GM23338 (cell line): ENCODE measurements at regions not wholly inside any gene's neighbourhood (a gene's known extent, or its start where the extent isn't known, plus 50 kb on each side); places are given as distances from the start of the nearest gene placed in this dataset.

ENCODE experiments used
- ATAC-seq: fragments of 200-7000 bp; cut with Tn5 transposase; 3 replicates; pipeline ENCODE4 v1.9.1; 2020
- DNase-seq: peaks from one replicate; pipeline ENCODE4 v3.0.0-alpha.2; 2015; ENCODE audit warnings: low spot score
- H2AFZ ChIP-seq: fragments of 200-600 bp; sonication (generic); 2 replicates; pipeline ENCODE4 v1.8.0; 2016; ENCODE audit warnings: antibody characterized with exemption, mild to moderate bottlenecking, moderate library complexity
- H3F3A ChIP-seq: fragments of 200-600 bp; sonication (generic); replicated peaks from 2 replicates; pipeline ENCODE4 v1.8.0; 2017; ENCODE audit warnings: antibody characterized with exemption, mixed run types, low read depth
- H3K27ac ChIP-seq: fragments of 200-600 bp; sonication (generic); 2 replicates; pipeline ENCODE4 v1.6.1; 2016; ENCODE audit warnings: low read depth
- H3K27me3 ChIP-seq: fragments of 200-600 bp; sonication (generic); 2 replicates; pipeline ENCODE4 v1.8.0; 2016; ENCODE audit warnings: mild to moderate bottlenecking, mixed run types, moderate library complexity; ENCODE audit not compliant: insufficient read depth
- H3K36me3 ChIP-seq: fragments of 200-600 bp; sonication (generic); 2 replicates; pipeline ENCODE4 v1.8.0; 2016; ENCODE audit warnings: mild to moderate bottlenecking; ENCODE audit not compliant: insufficient read depth
- H3K4me1 ChIP-seq: fragments of 200-600 bp; sonication (generic); 2 replicates; pipeline ENCODE4 v1.8.0; 2016; ENCODE audit warnings: mild to moderate bottlenecking, moderate library complexity; ENCODE audit not compliant: insufficient read depth
- H3K4me2 ChIP-seq: fragments of 200-600 bp; sonication (generic); 2 replicates; pipeline ENCODE4 v1.7.1; 2017; ENCODE audit warnings: mixed run types
- H3K4me3 ChIP-seq: fragments of 200-600 bp; sonication (generic); 2 replicates; pipeline ENCODE4 v1.6.1; 2016; ENCODE audit warnings: mixed run types
- H3K79me2 ChIP-seq: fragments of 200-600 bp; sonication (generic); replicated peaks from 2 replicates; pipeline ENCODE4 v1.8.0; 2017; ENCODE audit warnings: mild to moderate bottlenecking; ENCODE audit not compliant: insufficient read depth
- H3K9me2 ChIP-seq: fragments of 200-600 bp; sonication (generic); 2 replicates; pipeline ENCODE4 v1.8.0; 2017; ENCODE audit not compliant: insufficient read depth
- H4K20me1 ChIP-seq: fragments of 200-600 bp; sonication (generic); replicated peaks from 2 replicates; pipeline ENCODE4 v1.8.0; 2017; ENCODE audit warnings: mild to moderate bottlenecking; ENCODE audit not compliant: insufficient read depth
- H3K27ac Mint-ChIP-seq: 2 replicates; pipeline ENCODE4 v1.8.0; 2020; ENCODE audit warnings: inconsistent platforms, mild to moderate bottlenecking, moderate library complexity, mixed read lengths
- H3K27me3 Mint-ChIP-seq: 3 replicates; pipeline ENCODE4 v1.8.0; 2022; ENCODE audit warnings: low read depth, mild to moderate bottlenecking, moderate library complexity, mixed read lengths, inconsistent platforms; ENCODE audit not compliant: insufficient read depth, poor library complexity
- H3K36me3 Mint-ChIP-seq: 3 replicates; pipeline ENCODE4 v1.8.0; 2021; ENCODE audit warnings: low read depth, mild to moderate bottlenecking, inconsistent platforms, moderate library complexity, mixed read lengths
- H3K4me1 Mint-ChIP-seq: 3 replicates; pipeline ENCODE4 v1.8.0; 2020; ENCODE audit warnings: mild to moderate bottlenecking, inconsistent platforms, mixed read lengths
- H3K4me3 Mint-ChIP-seq: 3 replicates; pipeline ENCODE4 v1.8.0; 2021; ENCODE audit warnings: moderate library complexity, mild to moderate bottlenecking, inconsistent platforms, mixed read lengths
- H3K9me3 Mint-ChIP-seq: 3 replicates; pipeline ENCODE4 v1.8.0; 2020; ENCODE audit warnings: moderate library complexity, mild to moderate bottlenecking, inconsistent platforms, mixed read lengths
- CREB1 ChIP-seq: fragments of 250-450 bp; sonication (Bioruptor Pico); IDR thresholded peaks from 2 replicates; pipeline ENCODE4 v1.5.0; 2020; ENCODE audit warnings: low read depth, mild to moderate bottlenecking, moderate library complexity
- CTCF ChIP-seq, 2 experiments: fragments of 200-600 bp in 1 of 2; sonication (generic) in 1 of 2; conservative IDR thresholded peaks; 2 replicates each; pipeline versions ENCODE4 v1.5.1 to v1.6.1; 2016 to 2017; ENCODE audit warnings: antibody characterized with exemption in 2 of 2, low read depth in 2 of 2, mild to moderate bottlenecking in 2 of 2, moderate library complexity in 1 of 2
- EZH2 ChIP-seq: fragments of 200-600 bp; sonication (generic); IDR thresholded peaks from one replicate; pipeline ENCODE4 v1.8.0; 2017; ENCODE audit warnings: antibody characterized with exemption, mild to moderate bottlenecking, low read depth; ENCODE audit not compliant: unreplicated experiment
- EZH2phosphoT487 ChIP-seq: fragments of 200-600 bp; sonication (generic); IDR thresholded peaks from one replicate; pipeline ENCODE4 v1.8.1; 2018; ENCODE audit warnings: antibody characterized with exemption; ENCODE audit not compliant: unreplicated experiment
- JUNB ChIP-seq: IDR thresholded peaks from one replicate; pipeline ENCODE4 v1.6.1; 2016; ENCODE audit warnings: antibody characterized with exemption; ENCODE audit not compliant: unreplicated experiment
- POLR2AphosphoS5 ChIP-seq: IDR thresholded peaks from 2 replicates; pipeline ENCODE4 v1.6.1; 2016; ENCODE audit warnings: antibody characterized with exemption, low read depth
- REST ChIP-seq: IDR thresholded peaks from one replicate; pipeline ENCODE4 v1.6.1; 2018; ENCODE audit warnings: antibody characterized with exemption; ENCODE audit not compliant: unreplicated experiment
- STAT1 ChIP-seq: IDR thresholded peaks from one replicate; pipeline ENCODE4 v1.6.1; 2016; ENCODE audit warnings: antibody characterized with exemption; ENCODE audit not compliant: unreplicated experiment
- ZNF114 ChIP-seq: fragments of 250-450 bp; sonication (Bioruptor Pico); IDR thresholded peaks from 2 replicates; pipeline ENCODE4 v1.5.0; 2020; ENCODE audit warnings: mild to moderate bottlenecking, moderate library complexity
- ZNF331 ChIP-seq: fragments of 250-450 bp; sonication (Bioruptor Pico); IDR thresholded peaks from 2 replicates; pipeline ENCODE4 v1.5.0; 2020; ENCODE audit warnings: low read depth, mild to moderate bottlenecking, moderate library complexity
- TF ChIP-seq, protein P1 (sequence below): IDR thresholded peaks from 2 replicates; pipeline ENCODE4 v1.6.1; 2016; ENCODE audit warnings: antibody characterized with exemption

DNA sequence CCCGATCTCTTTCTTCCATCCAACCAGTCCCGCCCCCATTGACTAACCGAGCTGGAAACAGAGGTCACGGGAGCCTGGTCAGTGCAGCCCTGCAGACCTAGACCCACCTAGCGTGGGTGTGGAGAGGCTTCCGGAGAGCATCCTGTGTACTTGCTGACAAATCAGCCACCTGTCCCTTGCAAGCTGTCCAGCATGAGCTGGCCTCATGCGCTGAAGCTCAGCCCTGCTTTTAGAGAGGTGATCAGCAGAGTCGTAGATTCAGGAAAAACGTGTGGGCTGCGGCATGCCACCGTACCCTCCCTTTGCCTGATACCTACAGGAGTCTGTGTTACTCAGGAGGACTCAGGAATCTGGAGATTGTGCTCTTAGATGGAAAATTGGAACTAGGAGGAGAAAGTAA, 80.3 kb upstream of the UQCRFS1 start (continued):
- no peak for TF ChIP-seq REST
- no peak for TF ChIP-seq CTCF (conservative IDR thresholded peaks at IDR 0.05; ENCODE audit: low read depth in 2 of 2)
- TF ChIP-seq, protein P1, sequence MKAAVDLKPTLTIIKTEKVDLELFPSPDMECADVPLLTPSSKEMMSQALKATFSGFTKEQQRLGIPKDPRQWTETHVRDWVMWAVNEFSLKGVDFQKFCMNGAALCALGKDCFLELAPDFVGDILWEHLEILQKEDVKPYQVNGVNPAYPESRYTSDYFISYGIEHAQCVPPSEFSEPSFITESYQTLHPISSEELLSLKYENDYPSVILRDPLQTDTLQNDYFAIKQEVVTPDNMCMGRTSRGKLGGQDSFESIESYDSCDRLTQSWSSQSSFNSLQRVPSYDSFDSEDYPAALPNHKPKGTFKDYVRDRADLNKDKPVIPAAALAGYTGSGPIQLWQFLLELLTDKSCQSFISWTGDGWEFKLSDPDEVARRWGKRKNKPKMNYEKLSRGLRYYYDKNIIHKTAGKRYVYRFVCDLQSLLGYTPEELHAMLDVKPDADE: no peak
- no peak for TF ChIP-seq EZH2
- no peak for TF ChIP-seq STAT1
- TF ChIP-seq CREB1 (CRISPR knock-in tag): no peak
- TF ChIP-seq EZH2phosphoT487: no peak
- no peak for TF ChIP-seq ZNF331

GRCh38 chr19:29293736-29294342, 80.9 kb upstream of the UQCRFS1 start:
- Mint-ChIP-seq H3K27ac (no peak overlapping the region), H3K4me3 (no peak overlapping the region), H3K36me3 (no peaks in the 10 kb centered on the region), H3K9me3 (peaks cover 5% of the 10 kb centered on the region; the same call in 1 of the 3 replicates), H3K27me3 (peaks cover 21% of the 10 kb centered on the region), H3K4me1 (peaks cover 5% of the 10 kb centered on the region; the same call in 1 of the 3 replicates)
- DNase-seq (no peak), ATAC-seq (no peak)
- Histone ChIP-seq H3K4me1 (no peaks in the 10 kb centered on the region), H3K9me2 (no peaks in the 10 kb centered on the region), H3K79me2 (no peaks in the 10 kb centered on the region), H3K27ac (no peak overlapping the region), H2AFZ (no peak overlapping the region), H4K20me1 (no peaks in the 10 kb centered on the region), H3F3A (no peaks in the 10 kb centered on the region), H3K27me3 (no peaks in the 10 kb centered on the region), H3K4me3 (no peak overlapping the region), H3K36me3 (no peaks in the 10 kb centered on the region), H3K4me2 (no peak overlapping the region)
- TF ChIP-seq POLR2AphosphoS5 (no peak), EZH2phosphoT487 (no peak), CTCF (conservative IDR thresholded peaks at IDR 0.05; ENCODE audit: low read depth in 2 of 2) (no peak), JUNB (no peak), CREB1 (CRISPR knock-in tag) (no peak), ZNF114 (CRISPR knock-in tag) (no peak)
- TF ChIP-seq, protein P1: no peak
